ENCODE measurements at regions not wholly inside any gene's neighbourhood (a gene's known extent, or its start where the extent isn't known, plus 50 kb on each side); places are given as distances from the start of the nearest gene placed in this dataset.

DNA sequence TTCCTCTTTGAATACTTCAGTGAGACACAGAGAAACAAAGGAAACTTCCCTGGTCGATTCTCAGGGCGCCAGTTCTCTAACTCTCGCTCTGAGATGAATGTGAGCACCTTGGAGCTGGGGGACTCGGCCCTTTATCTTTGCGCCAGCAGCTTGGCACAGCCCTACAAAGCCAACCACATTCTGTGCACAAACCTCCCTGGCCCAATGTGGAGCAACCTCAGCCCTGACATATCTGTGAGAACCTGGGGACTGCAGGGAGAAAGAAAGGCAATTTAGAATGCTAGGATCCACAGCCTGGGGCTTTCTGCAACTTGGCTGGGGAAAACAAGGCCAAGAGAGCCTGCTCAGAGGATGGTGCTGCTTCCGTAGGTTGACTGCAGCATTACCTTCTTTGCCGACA is 63.5 kb upstream of the PRSS58 start:
- intact Hi-C loops (cut with micrococcal nuclease): no loop called here
- no peaks in the 10 kb centered on the region for H3K9me3 Mint-ChIP-seq
- H3K36me3 Mint-ChIP-seq (ENCODE audit: low read depth): no peaks in the 10 kb centered on the region
- H3K27ac Mint-ChIP-seq: no peak overlapping the region
- H3K4me1 Mint-ChIP-seq (ENCODE audit: low read depth): peaks cover 9% of the 10 kb centered on the region
- peaks cover 4% of the 10 kb centered on the region for H3K27me3 Mint-ChIP-seq
- no peak overlapping the region for H3K4me3 Mint-ChIP-seq

GRCh38 chr7:142320883-142321282 is 63.0 kb upstream of the PRSS58 start:
- no peaks in the 10 kb centered on the region for H3K36me3 Mint-ChIP-seq (ENCODE audit: low read depth)
- H3K9me3 Mint-ChIP-seq: no peaks in the 10 kb centered on the region
- H3K27ac Mint-ChIP-seq: no peak overlapping the region
- intact Hi-C loops (cut with micrococcal nuclease): no loop called here
- peaks cover 4% of the 10 kb centered on the region for H3K27me3 Mint-ChIP-seq
- H3K4me1 Mint-ChIP-seq (ENCODE audit: low read depth): peaks cover 9% of the 10 kb centered on the region
- no peak overlapping the region for H3K4me3 Mint-ChIP-seq

- H3K27me3 Mint-ChIP-seq: peaks cover 4% of the 10 kb centered on the region
- H3K27ac Mint-ChIP-seq: no peak overlapping the region
- H3K4me3 Mint-ChIP-seq: no peak overlapping the region
- H3K9me3 Mint-ChIP-seq: no peaks in the 10 kb centered on the region
- intact Hi-C loops (cut with micrococcal nuclease): no loop called here
- H3K36me3 Mint-ChIP-seq (ENCODE audit: low read depth): no peaks in the 10 kb centered on the region
- H3K4me1 Mint-ChIP-seq (ENCODE audit: low read depth): peaks cover 9% of the 10 kb centered on the region
Measured at GRCh38 chr7:142319970-142320369, 62.1 kb upstream of the PRSS58 start.

DNA sequence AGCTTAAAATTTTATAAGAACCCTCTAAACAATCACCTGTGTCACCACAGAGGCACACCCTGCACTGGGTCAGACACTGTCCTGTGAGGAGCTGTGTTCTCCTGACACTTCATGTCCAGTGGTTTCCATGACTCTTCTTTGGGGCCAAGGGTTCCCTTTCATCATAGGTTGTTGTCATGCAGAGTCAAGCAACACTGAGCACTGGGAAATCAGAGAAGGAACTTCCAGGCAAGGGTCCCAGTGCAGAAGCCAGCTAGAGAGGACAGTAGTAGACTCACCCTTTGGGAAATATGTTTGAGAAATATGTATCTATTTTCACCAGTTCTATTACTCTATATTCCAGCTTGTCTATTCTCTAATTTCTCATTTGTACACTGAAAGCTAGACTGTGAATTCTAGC is 56.4 kb upstream of the PRSS58 start:
- Mint-ChIP-seq H3K27me3 (peaks cover 10% of the 10 kb centered on the region), H3K27ac (no peak overlapping the region), H3K9me3 (no peaks in the 10 kb centered on the region), H3K4me3 (no peak overlapping the region), H3K36me3 (ENCODE audit: low read depth) (no peaks in the 10 kb centered on the region), H3K4me1 (ENCODE audit: low read depth) (peaks cover 5% of the 10 kb centered on the region)
- intact Hi-C loops (cut with micrococcal nuclease): no loop called here

GRCh38 chr7:142313528-142313927 is 55.7 kb upstream of the PRSS58 start:
- H3K36me3 Mint-ChIP-seq (ENCODE audit: low read depth): no peaks in the 10 kb centered on the region
- no peaks in the 10 kb centered on the region for H3K9me3 Mint-ChIP-seq
- peaks cover 10% of the 10 kb centered on the region for H3K27me3 Mint-ChIP-seq
- no peak overlapping the region for H3K27ac Mint-ChIP-seq
- peaks cover 5% of the 10 kb centered on the region for H3K4me1 Mint-ChIP-seq (ENCODE audit: low read depth)
- no peak overlapping the region for H3K4me3 Mint-ChIP-seq
- intact Hi-C loops (cut with micrococcal nuclease): no loop called here

DNA sequence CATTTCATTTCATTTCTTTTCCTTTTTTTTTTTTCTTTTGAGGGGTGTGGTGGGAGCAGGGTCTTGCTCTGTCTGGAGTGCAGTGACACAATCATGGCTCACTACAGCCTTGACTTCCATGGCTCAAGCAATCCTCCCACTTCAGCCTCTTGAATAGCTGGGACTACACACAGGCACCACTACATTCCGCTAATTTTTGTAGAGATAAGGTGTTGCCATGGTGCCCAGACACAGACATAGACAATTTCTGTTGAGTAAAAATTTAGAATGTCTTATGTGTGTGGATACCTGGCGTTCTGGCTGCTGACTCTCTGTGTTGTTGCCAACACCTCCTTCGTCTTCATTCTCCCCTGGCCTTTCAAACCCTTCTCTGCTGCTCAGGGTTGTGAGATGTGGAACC is 54.0 kb upstream of the PRSS58 start:
- Mint-ChIP-seq H3K27ac (no peak overlapping the region), H3K27me3 (peaks cover 10% of the 10 kb centered on the region), H3K4me3 (no peak overlapping the region), H3K9me3 (no peaks in the 10 kb centered on the region), H3K36me3 (ENCODE audit: low read depth) (no peaks in the 10 kb centered on the region), H3K4me1 (ENCODE audit: low read depth) (peaks cover 5% of the 10 kb centered on the region)
- intact Hi-C loops (cut with micrococcal nuclease): no loop called here

GRCh38 chr7:142308918-142309317 is 51.1 kb upstream of the PRSS58 start:
- no peak overlapping the region for H3K4me3 Mint-ChIP-seq
- intact Hi-C loops (cut with micrococcal nuclease): loop anchor here (1.0 to 10.0 kb wide), 2 partner anchors 35 to 334 kb away; partner anchors contain the start of gene TAS2R38
- H3K4me1 Mint-ChIP-seq (ENCODE audit: low read depth): peaks cover 5% of the 10 kb centered on the region
- H3K36me3 Mint-ChIP-seq (ENCODE audit: low read depth): no peaks in the 10 kb centered on the region
- H3K27me3 Mint-ChIP-seq: peaks cover 8% of the 10 kb centered on the region
- H3K27ac Mint-ChIP-seq: no peak overlapping the region
- H3K9me3 Mint-ChIP-seq: no peaks in the 10 kb centered on the region

GRCh38 chr7:142308326-142308725 is 50.5 kb upstream of the PRSS58 start:
- no peaks in the 10 kb centered on the region for H3K36me3 Mint-ChIP-seq (ENCODE audit: low read depth)
- H3K27me3 Mint-ChIP-seq: peaks cover 5% of the 10 kb centered on the region
- H3K4me1 Mint-ChIP-seq (ENCODE audit: low read depth): peaks cover 6% of the 10 kb centered on the region
- H3K9me3 Mint-ChIP-seq: no peaks in the 10 kb centered on the region
- intact Hi-C loops (cut with micrococcal nuclease): loop anchor here (1.0 to 10.0 kb wide), 2 partner anchors 36 to 334 kb away; partner anchors contain the start of gene TAS2R38
- no peak overlapping the region for H3K27ac Mint-ChIP-seq
- no peak overlapping the region for H3K4me3 Mint-ChIP-seq
